ENCODE measurements at regions not wholly inside any gene's neighbourhood (a gene's known extent, or its start where the extent isn't known, plus 50 kb on each side); places are given as distances from the start of the nearest gene placed in this dataset.

GRCh38 chr2:125479143-125479636 lies 1176.8 kb upstream of the GYPC start:
- TF ChIP-seq POLR2A (IDR thresholded peaks at IDR 0.05) (no peak), CTCF (IDR thresholded peaks at IDR 0.05) (no peak)
- Histone ChIP-seq H3K4me1 (no peaks in the 10 kb centered on the region), H3K36me3 (no peaks in the 10 kb centered on the region), H3K27ac (no peak overlapping the region), H3K27me3 (no peaks in the 10 kb centered on the region), H3K9me3 (peaks cover 0 to 6% (median 0%) of the 10 kb centered on the region in 4 donors), H3K4me3 (no peak overlapping the region)
- DNase-seq: no peak

DNA sequence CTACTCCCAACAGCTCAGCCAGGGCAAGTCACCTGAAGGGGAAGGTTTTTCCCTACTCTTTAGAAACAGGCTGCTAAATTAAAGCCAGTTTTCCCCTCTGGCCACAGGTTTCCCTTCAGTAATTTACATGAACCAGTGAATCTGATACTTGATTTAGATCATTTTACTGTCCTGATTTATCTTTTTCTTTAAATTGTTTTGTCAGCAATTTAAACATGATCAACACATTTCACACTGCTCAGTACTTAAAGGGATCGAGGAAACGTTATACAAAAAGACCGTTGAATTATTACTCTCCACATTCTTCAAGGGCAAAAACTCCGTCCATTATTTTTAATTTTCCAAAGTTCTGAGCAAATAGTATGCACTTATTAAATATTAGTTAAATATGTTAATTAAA lies 1165.7 kb upstream of the GYPC start:
- no peaks in the 10 kb centered on the region for H3K4me1 ChIP-seq
- DNase-seq: no peak
- H3K36me3 ChIP-seq: no peaks in the 10 kb centered on the region
- no peak overlapping the region for H3K27ac ChIP-seq
- H3K27me3 ChIP-seq: no peaks in the 10 kb centered on the region
- H3K9me3 ChIP-seq: peaks cover 0 to 3% (median 0%) of the 10 kb centered on the region in 4 donors
- H3K4me3 ChIP-seq: no peak overlapping the region
- TF ChIP-seq CTCF (IDR thresholded peaks at IDR 0.05) (no peak), POLR2A (IDR thresholded peaks at IDR 0.05) (no peak)

GRCh38 chr2:125491663-125492062 lies 1164.3 kb upstream of the GYPC start:
- Histone ChIP-seq H3K9me3 (peaks cover 0 to 3% (median 0%) of the 10 kb centered on the region in 4 donors), H3K36me3 (no peaks in the 10 kb centered on the region), H3K4me3 (no peak overlapping the region), H3K27me3 (no peaks in the 10 kb centered on the region), H3K27ac (no peak overlapping the region), H3K4me1 (no peaks in the 10 kb centered on the region)
- DNase-seq: no peak
- TF ChIP-seq POLR2A (IDR thresholded peaks at IDR 0.05) (no peak), CTCF (IDR thresholded peaks at IDR 0.05) (no peak)

GRCh38 chr2:125512313-125512712 lies 1143.6 kb upstream of the GYPC start:
- Histone ChIP-seq H3K27ac (no peak overlapping the region), H3K4me1 (no peaks in the 10 kb centered on the region), H3K36me3 (no peaks in the 10 kb centered on the region), H3K4me3 (no peak overlapping the region), H3K9me3 (no peaks in the 10 kb centered on the region), H3K27me3 (no peaks in the 10 kb centered on the region)
- TF ChIP-seq CTCF (IDR thresholded peaks at IDR 0.05) (no peak), POLR2A (IDR thresholded peaks at IDR 0.05) (no peak)
- no peak for DNase-seq

GRCh38 chr2:125516496-125517109 lies 1139.4 kb upstream of the GYPC start:
- Histone ChIP-seq H3K9me3 (no peaks in the 10 kb centered on the region), H3K27ac (no peak overlapping the region), H3K4me1 (no peaks in the 10 kb centered on the region), H3K4me3 (no peak overlapping the region), H3K36me3 (no peaks in the 10 kb centered on the region), H3K27me3 (no peaks in the 10 kb centered on the region)
- TF ChIP-seq CTCF (IDR thresholded peaks at IDR 0.05) (peak in 4 of 6 experiments; percentile 13 to 54 (median 42)), POLR2A (IDR thresholded peaks at IDR 0.05) (no peak)
- DNase-seq: no peak
